ENCODE measurements at regions not wholly inside any gene's neighbourhood (a gene's known extent, or its start where the extent isn't known, plus 50 kb on each side); places are given as distances from the start of the nearest gene placed in this dataset.
A peak's percentile ranks its signal among the peaks of the same experiment; 100 is the strongest.

DNA sequence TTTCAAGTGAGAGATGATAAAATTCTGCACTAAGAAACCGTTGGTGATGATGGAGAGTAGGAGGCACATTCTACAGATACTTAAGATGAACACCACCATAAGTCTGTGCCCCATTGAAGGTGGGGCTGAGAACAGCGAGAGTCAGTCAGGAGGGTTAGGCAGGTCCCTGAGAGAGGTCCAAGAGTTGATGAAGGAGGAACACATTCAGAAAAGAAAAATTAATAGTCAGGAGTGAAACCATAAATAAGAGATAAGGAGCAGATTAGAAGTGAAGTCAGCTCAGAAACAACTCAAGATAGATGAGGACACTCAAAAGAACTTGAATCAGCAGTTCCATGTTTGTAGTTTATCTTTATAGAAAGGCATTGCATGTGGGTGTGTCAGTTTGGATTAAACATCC is 727.2 kb upstream of the MARCKS start:
- H3K4me1 ChIP-seq (ENCODE audit: control insufficient read depth in 4 of 4, insufficient read depth in 4 of 4, low read length in 3 of 4) = no peaks in the 10 kb centered on the region
- H3K9me3 ChIP-seq (ENCODE audit: control insufficient read depth in 4 of 4, low read length in 3 of 4) = no peaks in the 10 kb centered on the region
- TF ChIP-seq FOXA1 (IDR thresholded peaks at IDR 0.05) = no peak
- TF ChIP-seq, protein P1, sequence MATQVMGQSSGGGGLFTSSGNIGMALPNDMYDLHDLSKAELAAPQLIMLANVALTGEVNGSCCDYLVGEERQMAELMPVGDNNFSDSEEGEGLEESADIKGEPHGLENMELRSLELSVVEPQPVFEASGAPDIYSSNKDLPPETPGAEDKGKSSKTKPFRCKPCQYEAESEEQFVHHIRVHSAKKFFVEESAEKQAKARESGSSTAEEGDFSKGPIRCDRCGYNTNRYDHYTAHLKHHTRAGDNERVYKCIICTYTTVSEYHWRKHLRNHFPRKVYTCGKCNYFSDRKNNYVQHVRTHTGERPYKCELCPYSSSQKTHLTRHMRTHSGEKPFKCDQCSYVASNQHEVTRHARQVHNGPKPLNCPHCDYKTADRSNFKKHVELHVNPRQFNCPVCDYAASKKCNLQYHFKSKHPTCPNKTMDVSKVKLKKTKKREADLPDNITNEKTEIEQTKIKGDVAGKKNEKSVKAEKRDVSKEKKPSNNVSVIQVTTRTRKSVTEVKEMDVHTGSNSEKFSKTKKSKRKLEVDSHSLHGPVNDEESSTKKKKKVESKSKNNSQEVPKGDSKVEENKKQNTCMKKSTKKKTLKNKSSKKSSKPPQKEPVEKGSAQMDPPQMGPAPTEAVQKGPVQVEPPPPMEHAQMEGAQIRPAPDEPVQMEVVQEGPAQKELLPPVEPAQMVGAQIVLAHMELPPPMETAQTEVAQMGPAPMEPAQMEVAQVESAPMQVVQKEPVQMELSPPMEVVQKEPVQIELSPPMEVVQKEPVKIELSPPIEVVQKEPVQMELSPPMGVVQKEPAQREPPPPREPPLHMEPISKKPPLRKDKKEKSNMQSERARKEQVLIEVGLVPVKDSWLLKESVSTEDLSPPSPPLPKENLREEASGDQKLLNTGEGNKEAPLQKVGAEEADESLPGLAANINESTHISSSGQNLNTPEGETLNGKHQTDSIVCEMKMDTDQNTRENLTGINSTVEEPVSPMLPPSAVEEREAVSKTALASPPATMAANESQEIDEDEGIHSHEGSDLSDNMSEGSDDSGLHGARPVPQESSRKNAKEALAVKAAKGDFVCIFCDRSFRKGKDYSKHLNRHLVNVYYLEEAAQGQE (IDR thresholded peaks at IDR 0.05) = no peak
- 75% methylated on average over 2 of the region's 2 CpGs for WGBS
- no peak for DNase-seq (ENCODE audit: low spot score)
- peaks cover 0 to 3% (median 0%) of the 10 kb centered on the region in 4 donors for H3K27me3 ChIP-seq (ENCODE audit: control insufficient read depth in 4 of 4, insufficient read depth in 4 of 4, low read length in 3 of 4)
- no peaks in the 10 kb centered on the region for H3K36me3 ChIP-seq (ENCODE audit: control insufficient read depth in 4 of 4, insufficient read depth in 3 of 4, low read depth in 1 of 4, low read length in 3 of 4)
- H3K9ac ChIP-seq (ENCODE audit: low read depth in 1 of 2, low read length in 2 of 2) = no peak overlapping the region
- no peak overlapping the region for H3K27ac ChIP-seq (ENCODE audit: low read depth in 1 of 2, low read length in 2 of 2)
- no peak overlapping the region for H3K4me3 ChIP-seq (ENCODE audit: low read depth in 1 of 3, low read length in 3 of 3)

DNA sequence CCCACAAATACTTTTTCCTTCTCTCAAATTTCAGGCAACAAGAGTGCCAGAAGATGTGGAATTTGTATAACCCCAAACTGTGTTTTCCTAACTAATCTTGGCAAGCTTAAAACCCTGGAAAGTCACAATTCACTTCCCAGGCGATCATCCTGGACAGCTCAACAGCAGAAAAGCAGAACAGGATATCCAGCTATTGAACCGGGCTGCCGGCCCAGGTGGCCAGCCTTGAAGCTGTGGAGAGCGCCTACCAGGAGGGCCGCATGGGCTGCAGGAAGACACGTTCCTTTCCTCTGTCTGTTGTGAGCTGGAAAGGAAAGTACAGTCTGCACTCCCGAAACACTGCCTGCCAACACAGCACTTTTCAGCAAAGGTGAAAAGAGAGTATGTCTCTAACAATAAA is 719.7 kb upstream of the MARCKS start:
- Histone ChIP-seq H3K36me3 (ENCODE audit: control insufficient read depth in 4 of 4, insufficient read depth in 3 of 4, low read depth in 1 of 4, low read length in 3 of 4) (no peaks in the 10 kb centered on the region), H3K27me3 (ENCODE audit: control insufficient read depth in 4 of 4, insufficient read depth in 4 of 4, low read length in 3 of 4) (no peaks in the 10 kb centered on the region), H3K9ac (ENCODE audit: low read depth in 1 of 2, low read length in 2 of 2) (no peak overlapping the region), H3K4me1 (ENCODE audit: control insufficient read depth in 4 of 4, insufficient read depth in 4 of 4, low read length in 3 of 4) (no peaks in the 10 kb centered on the region), H3K4me3 (ENCODE audit: low read depth in 1 of 3, low read length in 3 of 3) (no peak overlapping the region), H3K27ac (ENCODE audit: low read depth in 1 of 2, low read length in 2 of 2) (no peak overlapping the region), H3K9me3 (ENCODE audit: control insufficient read depth in 4 of 4, low read length in 3 of 4) (no peaks in the 10 kb centered on the region)
- WGBS = 49% methylated on average over 7 of the region's 7 CpGs
- peak; percentile 11 for TF ChIP-seq NR2F2 (IDR thresholded peaks at IDR 0.05)
- TF ChIP-seq, protein P2, sequence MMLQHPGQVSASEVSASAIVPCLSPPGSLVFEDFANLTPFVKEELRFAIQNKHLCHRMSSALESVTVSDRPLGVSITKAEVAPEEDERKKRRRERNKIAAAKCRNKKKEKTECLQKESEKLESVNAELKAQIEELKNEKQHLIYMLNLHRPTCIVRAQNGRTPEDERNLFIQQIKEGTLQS (IDR thresholded peaks at IDR 0.05) = no peak
- DNase-seq (ENCODE audit: low spot score) = no peak

DNA sequence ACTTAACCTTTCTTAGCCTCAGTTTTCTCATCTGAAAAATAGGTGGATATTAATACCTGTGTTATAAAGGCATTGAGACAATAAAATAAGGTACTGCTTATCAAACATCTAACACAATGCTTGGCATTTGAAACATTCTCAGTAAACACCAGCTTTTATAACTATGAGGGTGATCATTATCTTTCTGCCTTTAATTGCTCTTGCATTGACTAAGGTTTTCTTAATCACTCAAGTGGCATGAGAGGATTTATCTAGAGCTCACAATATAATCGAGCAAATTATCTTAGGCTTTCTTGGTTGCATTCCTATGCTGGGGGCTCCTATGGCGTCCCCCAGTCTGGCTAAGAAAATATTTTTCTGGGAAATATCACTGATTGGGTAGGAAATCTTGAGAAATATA is 716.4 kb upstream of the MARCKS start:
- Histone ChIP-seq H3K9ac (ENCODE audit: low read depth in 1 of 2, low read length in 2 of 2) (no peak overlapping the region), H3K4me3 (ENCODE audit: low read depth in 1 of 3, low read length in 3 of 3) (no peak overlapping the region), H3K27me3 (ENCODE audit: control insufficient read depth in 4 of 4, insufficient read depth in 4 of 4, low read length in 3 of 4) (no peaks in the 10 kb centered on the region), H3K9me3 (ENCODE audit: control insufficient read depth in 4 of 4, low read length in 3 of 4) (no peaks in the 10 kb centered on the region), H3K27ac (ENCODE audit: low read depth in 1 of 2, low read length in 2 of 2) (no peak overlapping the region), H3K36me3 (ENCODE audit: control insufficient read depth in 4 of 4, insufficient read depth in 3 of 4, low read depth in 1 of 4, low read length in 3 of 4) (no peaks in the 10 kb centered on the region), H3K4me1 (ENCODE audit: control insufficient read depth in 4 of 4, insufficient read depth in 4 of 4, low read length in 3 of 4) (no peaks in the 10 kb centered on the region)
- WGBS = 71% methylated on average over 2 of the region's 2 CpGs
- no peak for DNase-seq (ENCODE audit: low spot score)
- TF ChIP-seq FOXA2 (IDR thresholded peaks at IDR 0.05) (no peak), NR2F2 (IDR thresholded peaks at IDR 0.05) (no peak), EGR1 (IDR thresholded peaks at IDR 0.05; ENCODE audit: low read depth in 2 of 2) (no peak), SP1 (IDR thresholded peaks at IDR 0.05) (no peak), RXRA (IDR thresholded peaks at IDR 0.05) (no peak), FOXA1 (IDR thresholded peaks at IDR 0.05) (no peak), RAD21 (IDR thresholded peaks at IDR 0.05) (no peak), HNF4G (IDR thresholded peaks at IDR 0.05) (no peak), TAF1 (conservative IDR thresholded peaks at IDR 0.05) (no peak), GABPA (IDR thresholded peaks at IDR 0.05 in 1 of 2, conservative IDR thresholded peaks at IDR 0.05 in 1 of 2) (no peak), HNF4A (conservative IDR thresholded peaks at IDR 0.05) (no peak), JUND (IDR thresholded peaks at IDR 0.05) (no peak), YY1 (IDR thresholded peaks at IDR 0.05) (no peak)
- TF ChIP-seq, protein P1 (IDR thresholded peaks at IDR 0.05) = no peak
- TF ChIP-seq, protein P3, sequence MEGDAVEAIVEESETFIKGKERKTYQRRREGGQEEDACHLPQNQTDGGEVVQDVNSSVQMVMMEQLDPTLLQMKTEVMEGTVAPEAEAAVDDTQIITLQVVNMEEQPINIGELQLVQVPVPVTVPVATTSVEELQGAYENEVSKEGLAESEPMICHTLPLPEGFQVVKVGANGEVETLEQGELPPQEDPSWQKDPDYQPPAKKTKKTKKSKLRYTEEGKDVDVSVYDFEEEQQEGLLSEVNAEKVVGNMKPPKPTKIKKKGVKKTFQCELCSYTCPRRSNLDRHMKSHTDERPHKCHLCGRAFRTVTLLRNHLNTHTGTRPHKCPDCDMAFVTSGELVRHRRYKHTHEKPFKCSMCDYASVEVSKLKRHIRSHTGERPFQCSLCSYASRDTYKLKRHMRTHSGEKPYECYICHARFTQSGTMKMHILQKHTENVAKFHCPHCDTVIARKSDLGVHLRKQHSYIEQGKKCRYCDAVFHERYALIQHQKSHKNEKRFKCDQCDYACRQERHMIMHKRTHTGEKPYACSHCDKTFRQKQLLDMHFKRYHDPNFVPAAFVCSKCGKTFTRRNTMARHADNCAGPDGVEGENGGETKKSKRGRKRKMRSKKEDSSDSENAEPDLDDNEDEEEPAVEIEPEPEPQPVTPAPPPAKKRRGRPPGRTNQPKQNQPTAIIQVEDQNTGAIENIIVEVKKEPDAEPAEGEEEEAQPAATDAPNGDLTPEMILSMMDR (IDR thresholded peaks at IDR 0.05; ENCODE audit: low read depth, low read length, missing input control) = no peak
- TF ChIP-seq, protein P2 (IDR thresholded peaks at IDR 0.05) = no peak
- TF ChIP-seq, protein P4, sequence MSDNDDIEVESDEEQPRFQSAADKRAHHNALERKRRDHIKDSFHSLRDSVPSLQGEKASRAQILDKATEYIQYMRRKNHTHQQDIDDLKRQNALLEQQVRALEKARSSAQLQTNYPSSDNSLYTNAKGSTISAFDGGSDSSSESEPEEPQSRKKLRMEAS (IDR thresholded peaks at IDR 0.05) = no peak
